Lower leg skin (tissue), 4 donors: ENCODE measurements at regions not wholly inside any gene's neighbourhood (a gene's known extent, or its start where the extent isn't known, plus 50 kb on each side); places are given as distances from the start of the nearest gene placed in this dataset.

ENCODE experiments used
- DNase-seq, 2 donors: peaks; one replicate each; pipeline ENCODE4 v3.0.0-alpha.2; 2019; ENCODE audit warnings: low spot score in 2 of 2
- H3K4me3 ChIP-seq: fragments of 200-600 bp; sonication (generic); 2 replicates; pipeline ENCODE4 v1.5.1; 2017; ENCODE audit warnings: mild to moderate bottlenecking, low read depth; ENCODE audit not compliant: poor library complexity, severe bottlenecking
- CTCF ChIP-seq, 3 donors: fragments of 450-650 bp; IDR thresholded peaks; one replicate each; pipeline ENCODE4 v1.5.1; 2016; ENCODE audit warnings: antibody characterized with exemption in 3 of 3, mild to moderate bottlenecking in 3 of 3, moderate library complexity in 2 of 3
- POLR2A ChIP-seq, 2 donors: fragments of 450-650 bp; IDR thresholded peaks; one replicate each; pipeline ENCODE4 v1.6.1; 2016 to 2017; ENCODE audit warnings: antibody characterized with exemption in 2 of 2, mild to moderate bottlenecking in 1 of 2, moderate library complexity in 1 of 2
- WGBS, 2 donors: methylation state at CpG; one replicate each; pipeline ENCODE4 v1.1.5; 2018; 5-methylcytosine and 5-hydroxymethylcytosine counted together
- intact Hi-C: fragments of 100-400 bp; cut with DNase I; formaldehyde crosslinking; loops from one replicate; pipeline ENCODE4 v1.15.0; 2023; ENCODE audit warnings: low total_unique reads

- intact Hi-C loops = no loop called here
- no peak overlapping the region for H3K4me3 ChIP-seq
- WGBS, 2 donors = 92 to 97% methylated on average over 9 to 15 of the region's 15 CpGs
- DNase-seq = no peak
- TF ChIP-seq CTCF (IDR thresholded peaks at IDR 0.05) (no peak), POLR2A (IDR thresholded peaks at IDR 0.05) (no peak)
Measured at GRCh38 chr12:124429535-124429934, 134.6 kb downstream of the RFLNA start.

- DNase-seq = no peak
- no peak overlapping the region for H3K4me3 ChIP-seq
- no peak for TF ChIP-seq POLR2A (IDR thresholded peaks at IDR 0.05)
- no peak for TF ChIP-seq CTCF (IDR thresholded peaks at IDR 0.05)
- intact Hi-C loops = no loop called here
- 49 to 63% methylated on average over 5 to 11 of the region's 13 CpGs for WGBS, 2 donors
Measured at GRCh38 chr12:124428792-124429281, 133.9 kb downstream of the RFLNA start.

GRCh38 chr12:124428136-124428791 lies 133.4 kb downstream of the RFLNA start:
- intact Hi-C loops = no loop called here
- no peak overlapping the region for H3K4me3 ChIP-seq
- DNase-seq = no peak
- WGBS, 2 donors = 67 to 69% methylated on average over 23 of the region's 23 CpGs
- no peak for TF ChIP-seq POLR2A (IDR thresholded peaks at IDR 0.05)
- TF ChIP-seq CTCF (IDR thresholded peaks at IDR 0.05) = no peak

GRCh38 chr12:124426594-124427555 lies 132.0 kb downstream of the RFLNA start:
- intact Hi-C loops = no loop called here
- DNase-seq = no peak
- TF ChIP-seq CTCF (IDR thresholded peaks at IDR 0.05) (no peak), POLR2A (IDR thresholded peaks at IDR 0.05) (no peak)
- H3K4me3 ChIP-seq = no peak overlapping the region
- 81 to 82% methylated on average over 40 to 42 of the region's 42 CpGs for WGBS, 2 donors

- TF ChIP-seq POLR2A (IDR thresholded peaks at IDR 0.05) (no peak), CTCF (IDR thresholded peaks at IDR 0.05) (no peak)
- no peak overlapping the region for H3K4me3 ChIP-seq
- 93 to 95% methylated on average over 6 of the region's 6 CpGs for WGBS, 2 donors
- intact Hi-C loops = no loop called here
- no peak for DNase-seq
Measured at GRCh38 chr12:124425667-124426066, 130.8 kb downstream of the RFLNA start.
